Parathyroid adenoma (tissue), 2 donors: ENCODE measurements at regions not wholly inside any gene's neighbourhood (a gene's known extent, or its start where the extent isn't known, plus 50 kb on each side); places are given as distances from the start of the nearest gene placed in this dataset.
A peak's percentile ranks its signal among the peaks of the same experiment; 100 is the strongest.

Experiments
- H2AFZ ChIP-seq: fragments of 300-600 bp; sonication (generic); one replicate; pipeline ENCODE4 v1.7.0; 2017; ENCODE audit warnings: antibody characterized with exemption, mild to moderate bottlenecking
- H3K27ac ChIP-seq: fragments of 300-600 bp; sonication (generic); one replicate; pipeline ENCODE4 v1.7.0; 2017
- H3K27me3 ChIP-seq: fragments of 300-600 bp; sonication (generic); one replicate; pipeline ENCODE4 v1.7.0; 2017; ENCODE audit warnings: low read length; ENCODE audit not compliant: control insufficient read depth, insufficient read depth
- H3K36me3 ChIP-seq: fragments of 300-600 bp; sonication (generic); one replicate; pipeline ENCODE4 v1.7.0; 2017; ENCODE audit warnings: low read length; ENCODE audit not compliant: control insufficient read depth, insufficient read depth
- H3K4me1 ChIP-seq: fragments of 300-600 bp; sonication (generic); one replicate; pipeline ENCODE4 v1.7.0; 2017; ENCODE audit warnings: control low read depth
- H3K4me2 ChIP-seq: fragments of 300-600 bp; sonication (generic); one replicate; pipeline ENCODE4 v1.7.0; 2017; ENCODE audit warnings: low read length
- H3K4me3 ChIP-seq: fragments of 300-600 bp; sonication (generic); one replicate; pipeline ENCODE4 v1.7.0; 2017; ENCODE audit warnings: low read depth, low read length
- H3K79me2 ChIP-seq: fragments of 300-600 bp; sonication (generic); one replicate; pipeline ENCODE4 v1.7.0; 2017; ENCODE audit warnings: control low read depth
- H3K9ac ChIP-seq: fragments of 300-600 bp; sonication (generic); one replicate; pipeline ENCODE4 v1.7.0; 2017; ENCODE audit warnings: mild to moderate bottlenecking
- H3K9me3 ChIP-seq: fragments of 300-600 bp; sonication (generic); one replicate; pipeline ENCODE4 v1.7.0; 2017; ENCODE audit warnings: low read length; ENCODE audit not compliant: control insufficient read depth
- TF ChIP-seq, protein P1 (sequence below): fragments of 300-600 bp; sonication (generic); IDR thresholded peaks from one replicate; pipeline ENCODE4 v1.7.0; 2017; ENCODE audit warnings: antibody characterized with exemption, mild to moderate bottlenecking
- donor health status: primary hyperparathyroidism.

- Histone ChIP-seq H3K4me2 (no peak overlapping the region), H3K9me3 (no peaks in the 10 kb centered on the region), H3K27ac (no peak overlapping the region), H3K36me3 (no peaks in the 10 kb centered on the region), H2AFZ (no peak overlapping the region), H3K9ac (no peak overlapping the region), H3K4me1 (peaks cover 3% of the 10 kb centered on the region), H3K27me3 (no peaks in the 10 kb centered on the region), H3K79me2 (no peaks in the 10 kb centered on the region), H3K4me3 (no peak overlapping the region)
- TF ChIP-seq, protein P1, sequence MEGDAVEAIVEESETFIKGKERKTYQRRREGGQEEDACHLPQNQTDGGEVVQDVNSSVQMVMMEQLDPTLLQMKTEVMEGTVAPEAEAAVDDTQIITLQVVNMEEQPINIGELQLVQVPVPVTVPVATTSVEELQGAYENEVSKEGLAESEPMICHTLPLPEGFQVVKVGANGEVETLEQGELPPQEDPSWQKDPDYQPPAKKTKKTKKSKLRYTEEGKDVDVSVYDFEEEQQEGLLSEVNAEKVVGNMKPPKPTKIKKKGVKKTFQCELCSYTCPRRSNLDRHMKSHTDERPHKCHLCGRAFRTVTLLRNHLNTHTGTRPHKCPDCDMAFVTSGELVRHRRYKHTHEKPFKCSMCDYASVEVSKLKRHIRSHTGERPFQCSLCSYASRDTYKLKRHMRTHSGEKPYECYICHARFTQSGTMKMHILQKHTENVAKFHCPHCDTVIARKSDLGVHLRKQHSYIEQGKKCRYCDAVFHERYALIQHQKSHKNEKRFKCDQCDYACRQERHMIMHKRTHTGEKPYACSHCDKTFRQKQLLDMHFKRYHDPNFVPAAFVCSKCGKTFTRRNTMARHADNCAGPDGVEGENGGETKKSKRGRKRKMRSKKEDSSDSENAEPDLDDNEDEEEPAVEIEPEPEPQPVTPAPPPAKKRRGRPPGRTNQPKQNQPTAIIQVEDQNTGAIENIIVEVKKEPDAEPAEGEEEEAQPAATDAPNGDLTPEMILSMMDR: no peak
Measured at GRCh38 chr2:204415406-204416181, 129.7 kb upstream of the PARD3B start.

DNA sequence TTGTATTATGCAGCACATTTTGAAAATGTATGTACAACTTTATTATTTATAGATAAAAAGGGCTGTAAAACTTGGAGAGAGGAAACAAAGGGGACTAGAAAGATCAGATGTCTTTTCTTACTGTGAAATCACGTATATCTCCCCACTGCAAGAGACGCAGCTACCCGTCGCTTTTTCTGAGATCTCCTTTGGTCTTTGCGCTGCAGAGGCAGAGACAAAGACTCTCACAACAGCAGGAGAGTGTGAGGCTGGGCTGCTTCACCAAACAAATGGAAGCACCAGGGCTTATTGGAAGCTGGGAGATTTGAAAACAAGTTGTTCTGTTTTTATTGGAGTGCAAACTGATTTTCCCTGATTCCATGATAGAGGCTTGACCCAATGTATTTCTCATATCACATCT lies 129.0 kb upstream of the PARD3B start:
- H3K9ac ChIP-seq: no peak overlapping the region
- TF ChIP-seq, protein P1: no peak

GRCh38 chr2:204425821-204426220 lies 119.5 kb upstream of the PARD3B start:
- Histone ChIP-seq H3K4me2 (no peak overlapping the region), H3K9me3 (no peaks in the 10 kb centered on the region), H3K27me3 (no peaks in the 10 kb centered on the region), H3K79me2 (no peaks in the 10 kb centered on the region), H3K9ac (no peak overlapping the region), H3K4me3 (no peak overlapping the region), H2AFZ (no peak overlapping the region), H3K4me1 (no peaks in the 10 kb centered on the region), H3K27ac (no peak overlapping the region), H3K36me3 (no peaks in the 10 kb centered on the region)
- TF ChIP-seq, protein P1: no peak

More for the DNA sequence above, 129.0 kb upstream of the PARD3B start:
- Histone ChIP-seq H3K36me3 (no peaks in the 10 kb centered on the region), H2AFZ (peak overlapping the region; percentile 0), H3K4me1 (peaks cover 3% of the 10 kb centered on the region), H3K27ac (no peak overlapping the region), H3K27me3 (no peaks in the 10 kb centered on the region), H3K9me3 (no peaks in the 10 kb centered on the region), H3K79me2 (no peaks in the 10 kb centered on the region), H3K4me3 (no peak overlapping the region), H3K4me2 (no peak overlapping the region)

DNA sequence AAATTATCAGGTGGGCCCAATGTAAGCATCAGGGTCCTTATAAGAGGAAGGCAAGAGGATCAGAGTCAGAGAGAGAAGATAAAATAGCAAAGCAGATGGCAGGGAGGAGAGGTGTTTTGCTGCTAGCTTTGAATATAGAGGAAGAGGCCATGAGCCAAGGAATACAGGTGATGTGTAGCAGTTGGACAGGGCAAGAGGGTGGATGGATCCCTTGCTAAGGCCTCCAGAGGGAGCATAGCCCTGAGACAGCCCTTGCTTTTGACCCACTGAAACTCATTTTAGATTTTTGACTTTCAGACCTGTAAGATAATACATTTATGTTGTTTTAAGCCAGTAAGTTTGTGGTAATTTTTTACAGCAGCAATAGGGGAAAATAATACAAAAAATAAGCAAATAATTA lies 116.6 kb upstream of the PARD3B start:
- Histone ChIP-seq H3K4me3 (no peak overlapping the region), H3K9ac (no peak overlapping the region), H2AFZ (no peak overlapping the region), H3K36me3 (no peaks in the 10 kb centered on the region), H3K79me2 (no peaks in the 10 kb centered on the region), H3K27me3 (no peaks in the 10 kb centered on the region), H3K27ac (no peak overlapping the region), H3K4me2 (no peak overlapping the region), H3K9me3 (no peaks in the 10 kb centered on the region), H3K4me1 (no peaks in the 10 kb centered on the region)
- TF ChIP-seq, protein P1: no peak

GRCh38 chr2:204431529-204431928 lies 113.7 kb upstream of the PARD3B start:
- no peaks in the 10 kb centered on the region for H3K4me1 ChIP-seq
- TF ChIP-seq, protein P1: no peak
- H3K27me3 ChIP-seq: no peaks in the 10 kb centered on the region
- no peaks in the 10 kb centered on the region for H3K36me3 ChIP-seq
- H3K79me2 ChIP-seq: no peaks in the 10 kb centered on the region
- H3K27ac ChIP-seq: no peak overlapping the region
- no peak overlapping the region for H3K9ac ChIP-seq
- H3K4me2 ChIP-seq: no peak overlapping the region
- no peaks in the 10 kb centered on the region for H3K9me3 ChIP-seq
- H3K4me3 ChIP-seq: no peak overlapping the region
- no peak overlapping the region for H2AFZ ChIP-seq
